ENCODE measurements at regions not wholly inside any gene's neighbourhood (a gene's known extent, or its start where the extent isn't known, plus 50 kb on each side); places are given as distances from the start of the nearest gene placed in this dataset.

DNA sequence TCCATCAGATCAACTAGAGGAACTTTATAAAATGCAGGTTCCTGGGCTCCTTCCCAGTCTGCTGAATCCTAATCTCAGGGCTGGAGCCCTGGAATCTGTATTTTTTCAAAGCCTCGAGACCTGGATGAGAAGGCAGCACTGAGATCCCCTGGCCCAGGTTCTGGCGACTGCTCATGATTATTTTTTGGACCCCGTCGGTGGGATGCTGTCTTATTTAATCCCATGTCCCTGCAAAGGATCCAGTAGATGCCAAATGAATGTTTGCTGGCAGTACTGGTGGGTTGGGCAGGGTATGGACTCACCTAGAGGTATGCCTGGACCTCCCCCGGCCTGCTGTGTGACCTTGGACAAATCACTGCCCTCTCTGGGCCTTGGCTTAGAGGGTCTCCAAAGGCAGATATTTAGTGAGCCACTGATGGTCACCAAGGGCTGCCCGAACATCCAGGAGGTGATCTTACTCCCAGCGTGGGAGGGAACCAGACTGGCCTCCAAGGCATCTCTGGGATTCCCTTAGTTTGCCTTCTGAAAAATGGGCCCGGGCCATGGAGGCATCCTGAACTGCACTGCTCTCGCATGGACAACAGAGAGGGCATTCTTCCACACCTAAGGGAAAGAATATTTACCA is 91.6 kb upstream of the RUNX3 start:
- H3K27ac ChIP-seq (ENCODE audit: insufficient read depth, low read length) = no peak overlapping the region
- TF ChIP-seq, protein P1, sequence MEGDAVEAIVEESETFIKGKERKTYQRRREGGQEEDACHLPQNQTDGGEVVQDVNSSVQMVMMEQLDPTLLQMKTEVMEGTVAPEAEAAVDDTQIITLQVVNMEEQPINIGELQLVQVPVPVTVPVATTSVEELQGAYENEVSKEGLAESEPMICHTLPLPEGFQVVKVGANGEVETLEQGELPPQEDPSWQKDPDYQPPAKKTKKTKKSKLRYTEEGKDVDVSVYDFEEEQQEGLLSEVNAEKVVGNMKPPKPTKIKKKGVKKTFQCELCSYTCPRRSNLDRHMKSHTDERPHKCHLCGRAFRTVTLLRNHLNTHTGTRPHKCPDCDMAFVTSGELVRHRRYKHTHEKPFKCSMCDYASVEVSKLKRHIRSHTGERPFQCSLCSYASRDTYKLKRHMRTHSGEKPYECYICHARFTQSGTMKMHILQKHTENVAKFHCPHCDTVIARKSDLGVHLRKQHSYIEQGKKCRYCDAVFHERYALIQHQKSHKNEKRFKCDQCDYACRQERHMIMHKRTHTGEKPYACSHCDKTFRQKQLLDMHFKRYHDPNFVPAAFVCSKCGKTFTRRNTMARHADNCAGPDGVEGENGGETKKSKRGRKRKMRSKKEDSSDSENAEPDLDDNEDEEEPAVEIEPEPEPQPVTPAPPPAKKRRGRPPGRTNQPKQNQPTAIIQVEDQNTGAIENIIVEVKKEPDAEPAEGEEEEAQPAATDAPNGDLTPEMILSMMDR (conservative IDR thresholded peaks at IDR 0.05 in 1 of 2, IDR thresholded peaks at IDR 0.05 in 1 of 2; ENCODE audit: low read depth in 1 of 2, low read length in 2 of 2) = no peak
- no peak for TF ChIP-seq EZH2 (IDR thresholded peaks at IDR 0.05; ENCODE audit: low read length, missing control alignments)
- H3K4me2 ChIP-seq (ENCODE audit: extremely low read depth, insufficient read depth, low read length) = no peak overlapping the region
- no peaks in the 10 kb centered on the region for H3K9me3 ChIP-seq (ENCODE audit: control insufficient read depth, insufficient read depth, low read depth, low read length)
- no peaks in the 10 kb centered on the region for H3K27me3 ChIP-seq (ENCODE audit: control insufficient read depth, insufficient read depth, low read length)
- no peaks in the 10 kb centered on the region for H4K20me1 ChIP-seq (ENCODE audit: control insufficient read depth, extremely low read depth, insufficient read depth, low read length)
- peaks cover 3% of the 10 kb centered on the region for H3K4me1 ChIP-seq (ENCODE audit: control insufficient read depth, extremely low read depth, insufficient read depth, low read length)
- no peak overlapping the region for H3K9ac ChIP-seq (ENCODE audit: insufficient read depth, low read length)
- no peaks in the 10 kb centered on the region for H3K79me2 ChIP-seq (ENCODE audit: control insufficient read depth, insufficient read depth, low read length)
- H3K36me3 ChIP-seq (ENCODE audit: control insufficient read depth, insufficient read depth, low read length) = no peaks in the 10 kb centered on the region
- DNase-seq (ENCODE audit: low read depth in 2 of 2) = no peak
- no peak overlapping the region for H2AFZ ChIP-seq (ENCODE audit: low read length)
- no peak overlapping the region for H3K4me3 ChIP-seq (replicated peaks in 1 of 4; ENCODE audit: control extremely low read depth in 1 of 4, insufficient read depth in 1 of 4, low read depth in 3 of 4, low read length in 4 of 4)

DNA sequence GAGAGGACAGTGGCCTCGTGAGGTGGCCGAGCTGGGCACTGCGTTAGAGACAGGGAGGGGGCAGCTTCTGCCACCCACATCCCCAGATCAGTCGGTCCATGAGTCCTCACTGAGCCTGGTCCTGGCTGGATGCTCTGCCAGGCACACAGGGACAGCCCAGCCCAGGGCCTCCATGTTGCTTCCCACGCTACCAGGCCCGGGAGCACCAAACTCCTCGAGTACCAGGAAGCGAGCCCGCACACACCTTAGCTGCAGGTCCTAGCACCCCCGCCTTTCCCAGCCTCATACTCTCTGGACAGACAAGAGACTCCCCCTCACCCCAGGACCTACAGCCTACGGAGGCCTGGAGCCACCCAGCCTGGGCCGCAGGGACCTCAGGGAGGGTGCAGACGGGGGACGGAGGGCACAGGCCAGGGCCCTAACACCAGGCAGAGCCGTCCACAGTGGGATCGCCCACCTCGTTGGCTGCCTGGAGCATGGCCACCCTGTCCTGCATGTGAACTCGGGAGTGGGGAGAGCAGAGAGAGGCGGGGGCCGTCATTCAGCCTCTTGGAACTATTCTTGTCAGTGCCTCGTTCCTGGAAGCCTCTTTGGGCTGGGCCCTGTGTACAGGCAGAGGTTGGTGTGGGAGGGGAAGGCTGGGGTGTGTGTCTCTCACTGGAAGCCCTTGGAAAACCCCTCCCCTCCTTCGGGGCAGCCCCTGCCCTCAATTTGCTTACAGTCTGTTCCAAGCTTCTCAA is 90.9 kb upstream of the RUNX3 start:
- TF ChIP-seq EZH2 (IDR thresholded peaks at IDR 0.05; ENCODE audit: low read length, missing control alignments) = no peak
- TF ChIP-seq, protein P1 (conservative IDR thresholded peaks at IDR 0.05 in 1 of 2, IDR thresholded peaks at IDR 0.05 in 1 of 2; ENCODE audit: low read depth in 1 of 2, low read length in 2 of 2) = no peak
- Histone ChIP-seq H3K27me3 (ENCODE audit: control insufficient read depth, insufficient read depth, low read length) (no peaks in the 10 kb centered on the region), H4K20me1 (ENCODE audit: control insufficient read depth, extremely low read depth, insufficient read depth, low read length) (no peaks in the 10 kb centered on the region), H2AFZ (ENCODE audit: low read length) (no peak overlapping the region), H3K4me2 (ENCODE audit: extremely low read depth, insufficient read depth, low read length) (no peak overlapping the region), H3K4me3 (replicated peaks in 1 of 4; ENCODE audit: control extremely low read depth in 1 of 4, insufficient read depth in 1 of 4, low read depth in 3 of 4, low read length in 4 of 4) (no peak overlapping the region), H3K36me3 (ENCODE audit: control insufficient read depth, insufficient read depth, low read length) (no peaks in the 10 kb centered on the region), H3K9ac (ENCODE audit: insufficient read depth, low read length) (no peak overlapping the region), H3K79me2 (ENCODE audit: control insufficient read depth, insufficient read depth, low read length) (no peaks in the 10 kb centered on the region), H3K27ac (ENCODE audit: insufficient read depth, low read length) (no peak overlapping the region), H3K4me1 (ENCODE audit: control insufficient read depth, extremely low read depth, insufficient read depth, low read length) (peaks cover 3% of the 10 kb centered on the region), H3K9me3 (ENCODE audit: control insufficient read depth, insufficient read depth, low read depth, low read length) (no peaks in the 10 kb centered on the region)
- DNase-seq (ENCODE audit: low read depth in 2 of 2) = no peak

DNA sequence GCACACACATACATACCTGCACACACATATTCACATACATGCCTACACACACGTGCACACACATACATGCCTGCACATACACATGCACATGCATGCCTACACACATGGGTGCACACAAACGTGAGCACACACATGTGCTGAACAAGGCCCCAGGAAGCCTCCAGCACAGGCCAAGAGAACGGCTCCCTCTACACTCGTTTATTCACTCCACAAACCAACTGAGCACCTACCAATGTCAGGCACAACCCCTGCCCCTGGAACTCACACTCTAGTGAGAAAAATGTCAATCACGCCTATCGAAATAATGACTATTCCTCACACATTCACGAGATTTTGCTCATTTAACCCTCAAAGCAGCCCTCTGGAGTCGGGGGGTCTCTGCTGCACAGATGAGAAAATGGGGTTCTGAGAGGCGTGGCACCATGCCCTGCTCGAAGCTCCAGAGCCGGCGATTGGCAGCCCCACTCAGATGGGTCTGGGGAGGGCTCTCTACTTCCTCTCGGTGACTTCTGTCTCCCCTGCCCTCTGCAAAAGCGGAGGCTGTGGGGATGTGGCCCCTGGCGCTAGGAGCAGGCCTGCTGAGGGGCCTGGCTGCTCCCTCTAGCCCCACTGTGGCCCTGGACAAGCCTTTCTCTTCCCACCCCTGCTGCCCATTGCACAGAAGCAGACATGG is 90.2 kb upstream of the RUNX3 start:
- Histone ChIP-seq H2AFZ (ENCODE audit: low read length) (no peak overlapping the region), H4K20me1 (ENCODE audit: control insufficient read depth, extremely low read depth, insufficient read depth, low read length) (no peaks in the 10 kb centered on the region), H3K36me3 (ENCODE audit: control insufficient read depth, insufficient read depth, low read length) (no peaks in the 10 kb centered on the region), H3K4me1 (ENCODE audit: control insufficient read depth, extremely low read depth, insufficient read depth, low read length) (peaks cover 3% of the 10 kb centered on the region), H3K9ac (ENCODE audit: insufficient read depth, low read length) (no peak overlapping the region), H3K27me3 (ENCODE audit: control insufficient read depth, insufficient read depth, low read length) (no peaks in the 10 kb centered on the region), H3K27ac (ENCODE audit: insufficient read depth, low read length) (no peak overlapping the region), H3K4me2 (ENCODE audit: extremely low read depth, insufficient read depth, low read length) (no peak overlapping the region), H3K79me2 (ENCODE audit: control insufficient read depth, insufficient read depth, low read length) (no peaks in the 10 kb centered on the region), H3K9me3 (ENCODE audit: control insufficient read depth, insufficient read depth, low read depth, low read length) (no peaks in the 10 kb centered on the region), H3K4me3 (replicated peaks in 1 of 4; ENCODE audit: control extremely low read depth in 1 of 4, insufficient read depth in 1 of 4, low read depth in 3 of 4, low read length in 4 of 4) (no peak overlapping the region)
- TF ChIP-seq, protein P1 (conservative IDR thresholded peaks at IDR 0.05 in 1 of 2, IDR thresholded peaks at IDR 0.05 in 1 of 2; ENCODE audit: low read depth in 1 of 2, low read length in 2 of 2) = no peak
- no peak for TF ChIP-seq EZH2 (IDR thresholded peaks at IDR 0.05; ENCODE audit: low read length, missing control alignments)
- no peak for DNase-seq (ENCODE audit: low read depth in 2 of 2)
